HG03196 (cell line): ENCODE measurements at regions not wholly inside any gene's neighbourhood (a gene's known extent, or its start where the extent isn't known, plus 50 kb on each side); places are given as distances from the start of the nearest gene placed in this dataset.

Source experiments
- ATAC-seq: cut with Tn5 transposase; IDR thresholded peaks from one replicate; pipeline ENCODE4 v1.9.1; 2021; ENCODE audit not compliant: unreplicated experiment

GRCh38 chr10:129107525-129107924 lies 359.5 kb upstream of the MGMT start:
- ATAC-seq: no peak

- no peak for ATAC-seq
Observed at GRCh38 chr10:129108378-129108777, 358.7 kb upstream of the MGMT start.

- no peak for ATAC-seq
Observed at GRCh38 chr10:129108994-129109393, 358.0 kb upstream of the MGMT start.

- ATAC-seq: no peak
Observed at GRCh38 chr10:129110780-129111179, 356.3 kb upstream of the MGMT start.

- ATAC-seq: no peak
Observed at GRCh38 chr10:129111922-129112321, 355.1 kb upstream of the MGMT start.

- ATAC-seq: no peak
Observed at GRCh38 chr10:129114588-129114987, 352.5 kb upstream of the MGMT start.

- no peak for ATAC-seq
Observed at GRCh38 chr10:129116371-129116770, 350.7 kb upstream of the MGMT start.

GRCh38 chr10:129120441-129120840 lies 346.6 kb upstream of the MGMT start:
- ATAC-seq: no peak

GRCh38 chr10:129122846-129123245 lies 344.2 kb upstream of the MGMT start:
- no peak for ATAC-seq

GRCh38 chr10:129123428-129123827 lies 343.6 kb upstream of the MGMT start:
- ATAC-seq: no peak

- ATAC-seq: no peak
Observed at GRCh38 chr10:129126982-129127381, 340.1 kb upstream of the MGMT start.

- ATAC-seq: no peak
Observed at GRCh38 chr10:129131457-129132132, 335.4 kb upstream of the MGMT start.

GRCh38 chr10:129133856-129134255 lies 333.2 kb upstream of the MGMT start:
- ATAC-seq: no peak

GRCh38 chr10:129134371-129134770 lies 332.7 kb upstream of the MGMT start:
- ATAC-seq: no peak

- no peak for ATAC-seq
Observed at GRCh38 chr10:129135624-129136023, 331.4 kb upstream of the MGMT start.

GRCh38 chr10:129136074-129136473 lies 331.0 kb upstream of the MGMT start:
- ATAC-seq: no peak

- no peak for ATAC-seq
Observed at GRCh38 chr10:129136951-129137350, 330.1 kb upstream of the MGMT start.

GRCh38 chr10:129140921-129141885 lies 325.8 kb upstream of the MGMT start:
- ATAC-seq: no peak

GRCh38 chr10:129151281-129151680 lies 315.8 kb upstream of the MGMT start:
- no peak for ATAC-seq

- no peak for ATAC-seq
Observed at GRCh38 chr10:129156406-129156805, 310.6 kb upstream of the MGMT start.

GRCh38 chr10:129157185-129157584 lies 309.9 kb upstream of the MGMT start:
- no peak for ATAC-seq

GRCh38 chr10:129161150-129161549 lies 305.9 kb upstream of the MGMT start:
- ATAC-seq: no peak
